ENCODE measurements at regions not wholly inside any gene's neighbourhood (a gene's known extent, or its start where the extent isn't known, plus 50 kb on each side); places are given as distances from the start of the nearest gene placed in this dataset.

DNA sequence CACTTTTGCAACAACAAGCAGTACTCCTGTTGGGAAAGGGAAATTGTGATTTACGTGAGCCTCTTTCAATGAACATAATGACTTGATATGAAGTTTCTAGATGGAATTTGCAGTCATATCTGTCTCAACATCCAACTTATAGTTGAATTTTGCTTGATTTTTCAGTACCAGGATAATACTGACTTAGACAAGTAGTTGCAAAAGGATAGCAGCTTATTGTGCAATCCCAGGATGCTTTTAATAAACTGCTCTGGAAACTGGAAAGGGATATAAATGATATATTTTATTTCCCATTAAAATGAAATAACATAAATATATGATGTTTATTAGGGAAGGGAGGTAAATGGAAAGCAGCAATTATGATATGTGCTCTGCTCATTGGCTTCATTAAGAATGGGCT is 174.4 kb upstream of the RGMB start:
- Histone ChIP-seq H3K27me3 (ENCODE audit: insufficient read depth, poor library complexity, severe bottlenecking) (no peaks in the 10 kb centered on the region), H3K4me3 (replicated peaks; ENCODE audit: insufficient read depth, low read length) (no peak overlapping the region), H3K27ac (replicated peaks) (no peak overlapping the region)
- DNase-seq (ENCODE audit: low read depth in 1 of 2, low spot score in 1 of 2): no peak
- TF ChIP-seq GABPA (IDR thresholded peaks at IDR 0.05; ENCODE audit: low read depth) (no peak), CTCF (IDR thresholded peaks at IDR 0.05; ENCODE audit: insufficient read depth, low read length) (no peak), SPI1 (IDR thresholded peaks at IDR 0.05; ENCODE audit: borderline replicate concordance, low read depth) (no peak), REST (IDR thresholded peaks at IDR 0.05; ENCODE audit: insufficient replicate concordance, low read depth) (no peak), POLR2AphosphoS5 (IDR thresholded peaks at IDR 0.05; ENCODE audit: low read depth) (no peak)

DNA sequence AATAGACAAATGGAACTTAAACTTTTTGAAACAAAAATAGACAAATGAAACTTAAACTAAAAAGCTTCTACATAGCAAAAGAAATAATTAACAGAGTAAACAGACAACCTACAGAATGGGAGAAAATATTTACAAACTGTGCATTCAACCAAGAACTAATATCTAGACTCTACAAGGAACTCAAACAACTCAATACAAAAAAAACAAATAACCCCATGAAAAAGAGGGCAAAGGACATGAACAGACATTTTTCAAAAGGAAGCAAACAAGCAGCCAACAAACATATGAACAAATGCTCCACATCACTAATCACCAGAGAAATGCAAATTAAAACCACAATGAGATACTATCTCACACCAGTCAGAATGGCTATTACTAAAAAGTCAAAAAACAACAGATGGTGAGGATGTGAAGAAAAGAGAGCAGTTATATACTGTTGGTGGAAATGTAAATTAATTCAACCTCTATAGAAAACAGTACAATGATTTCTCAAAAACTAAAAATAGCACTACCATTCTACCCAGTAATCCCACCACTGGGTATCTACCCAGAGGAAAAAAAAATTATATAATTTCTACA is 170.8 kb upstream of the RGMB start:
- no peak overlapping the region for H3K27ac ChIP-seq (replicated peaks)
- DNase-seq (ENCODE audit: low read depth in 1 of 2, low spot score in 1 of 2): no peak
- H3K27me3 ChIP-seq (ENCODE audit: insufficient read depth, poor library complexity, severe bottlenecking): no peaks in the 10 kb centered on the region
- H3K4me3 ChIP-seq (replicated peaks; ENCODE audit: insufficient read depth, low read length): no peak overlapping the region
- no peak for TF ChIP-seq GABPA (IDR thresholded peaks at IDR 0.05; ENCODE audit: low read depth)

DNA sequence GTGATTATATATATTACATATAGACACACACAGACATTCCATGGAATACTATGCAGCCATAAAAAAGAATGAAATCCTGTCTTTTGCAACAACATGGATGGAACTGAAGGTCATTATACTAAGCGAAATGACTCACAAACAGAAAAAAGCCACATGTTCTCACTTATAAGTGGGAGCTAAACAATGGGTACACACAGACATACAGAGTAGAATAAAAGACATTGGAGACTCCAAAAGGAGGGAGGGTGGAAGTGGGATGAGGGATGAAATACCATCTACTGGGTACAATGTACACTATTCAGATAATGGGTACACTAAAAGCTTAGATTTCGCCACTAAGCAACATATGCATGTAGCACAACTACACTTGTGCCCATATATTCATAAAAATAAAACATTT is 170.0 kb upstream of the RGMB start:
- TF ChIP-seq POLR2AphosphoS5 (IDR thresholded peaks at IDR 0.05; ENCODE audit: low read depth) (no peak), SPI1 (IDR thresholded peaks at IDR 0.05; ENCODE audit: borderline replicate concordance, low read depth) (no peak), REST (IDR thresholded peaks at IDR 0.05; ENCODE audit: insufficient replicate concordance, low read depth) (no peak), CTCF (IDR thresholded peaks at IDR 0.05; ENCODE audit: insufficient read depth, low read length) (no peak), GABPA (IDR thresholded peaks at IDR 0.05; ENCODE audit: low read depth) (no peak)
- Histone ChIP-seq H3K27me3 (ENCODE audit: insufficient read depth, poor library complexity, severe bottlenecking) (no peaks in the 10 kb centered on the region), H3K27ac (replicated peaks) (no peak overlapping the region), H3K4me3 (replicated peaks; ENCODE audit: insufficient read depth, low read length) (no peak overlapping the region)
- no peak for DNase-seq (ENCODE audit: low read depth in 1 of 2, low spot score in 1 of 2)

- Histone ChIP-seq H3K4me3 (replicated peaks; ENCODE audit: insufficient read depth, low read length) (no peak overlapping the region), H3K27ac (replicated peaks) (no peak overlapping the region), H3K27me3 (ENCODE audit: insufficient read depth, poor library complexity, severe bottlenecking) (no peaks in the 10 kb centered on the region)
- DNase-seq (ENCODE audit: low read depth in 1 of 2, low spot score in 1 of 2): no peak
- TF ChIP-seq POLR2AphosphoS5 (IDR thresholded peaks at IDR 0.05; ENCODE audit: low read depth): no peak
- TF ChIP-seq SPI1 (IDR thresholded peaks at IDR 0.05; ENCODE audit: borderline replicate concordance, low read depth): no peak
- no peak for TF ChIP-seq GABPA (IDR thresholded peaks at IDR 0.05; ENCODE audit: low read depth)
- no peak for TF ChIP-seq CTCF (IDR thresholded peaks at IDR 0.05; ENCODE audit: insufficient read depth, low read length)
- no peak for TF ChIP-seq REST (IDR thresholded peaks at IDR 0.05; ENCODE audit: insufficient replicate concordance, low read depth)
Observed at GRCh38 chr5:98604301-98604700, 169.2 kb upstream of the RGMB start.
